SJCRH30 (cell line): ENCODE measurements at regions not wholly inside any gene's neighbourhood (a gene's known extent, or its start where the extent isn't known, plus 50 kb on each side); places are given as distances from the start of the nearest gene placed in this dataset.
"Not testable (repeated sequence)": the region's sequence is repeated elsewhere in the genome, so short reads cannot be mapped to it uniquely, and the experiment has no call there.

Experiments
- DNase-seq, 2 experiments: peaks; one replicate each; pipeline ENCODE4 v3.0.0-alpha.2; 2015 to 2020
- H3K27ac ChIP-seq: fragments of 250-450 bp; sonication (Bioruptor Pico); 2 replicates; pipeline ENCODE4 v1.5.1; 2020; ENCODE audit warnings: mild to moderate bottlenecking, moderate library complexity
- H3K27me3 ChIP-seq: fragments of 250-450 bp; sonication (Bioruptor Pico); 2 replicates; pipeline ENCODE4 v1.5.1; 2020; ENCODE audit warnings: mild to moderate bottlenecking, moderate library complexity
- H3K36me3 ChIP-seq: fragments of 250-450 bp; sonication (Bioruptor Pico); 2 replicates; pipeline ENCODE4 v1.5.1; 2020; ENCODE audit warnings: mild to moderate bottlenecking, moderate library complexity
- H3K4me1 ChIP-seq: fragments of 250-450 bp; sonication (Bioruptor Pico); 2 replicates; pipeline ENCODE4 v1.5.1; 2020; ENCODE audit warnings: mild to moderate bottlenecking, moderate library complexity
- H3K4me3 ChIP-seq: fragments of 250-450 bp; sonication (Bioruptor Pico); 2 replicates; pipeline ENCODE4 v1.5.1; 2020; ENCODE audit warnings: mild to moderate bottlenecking, moderate library complexity
- H3K9me3 ChIP-seq: fragments of 250-450 bp; sonication (Bioruptor Pico); replicated peaks from 2 replicates; pipeline ENCODE4 v1.5.1; 2020; ENCODE audit warnings: mild to moderate bottlenecking, moderate library complexity

GRCh38 chr11:97996762-97997161, 1024.0 kb upstream of the CNTN5 start:
- H3K4me1 ChIP-seq = no peaks in the 10 kb centered on the region
- H3K27ac ChIP-seq = no peak overlapping the region
- H3K4me3 ChIP-seq = no peak overlapping the region
- no peak for DNase-seq
- no peaks in the 10 kb centered on the region for H3K27me3 ChIP-seq
- no peaks in the 10 kb centered on the region for H3K9me3 ChIP-seq
- no peaks in the 10 kb centered on the region for H3K36me3 ChIP-seq

DNA sequence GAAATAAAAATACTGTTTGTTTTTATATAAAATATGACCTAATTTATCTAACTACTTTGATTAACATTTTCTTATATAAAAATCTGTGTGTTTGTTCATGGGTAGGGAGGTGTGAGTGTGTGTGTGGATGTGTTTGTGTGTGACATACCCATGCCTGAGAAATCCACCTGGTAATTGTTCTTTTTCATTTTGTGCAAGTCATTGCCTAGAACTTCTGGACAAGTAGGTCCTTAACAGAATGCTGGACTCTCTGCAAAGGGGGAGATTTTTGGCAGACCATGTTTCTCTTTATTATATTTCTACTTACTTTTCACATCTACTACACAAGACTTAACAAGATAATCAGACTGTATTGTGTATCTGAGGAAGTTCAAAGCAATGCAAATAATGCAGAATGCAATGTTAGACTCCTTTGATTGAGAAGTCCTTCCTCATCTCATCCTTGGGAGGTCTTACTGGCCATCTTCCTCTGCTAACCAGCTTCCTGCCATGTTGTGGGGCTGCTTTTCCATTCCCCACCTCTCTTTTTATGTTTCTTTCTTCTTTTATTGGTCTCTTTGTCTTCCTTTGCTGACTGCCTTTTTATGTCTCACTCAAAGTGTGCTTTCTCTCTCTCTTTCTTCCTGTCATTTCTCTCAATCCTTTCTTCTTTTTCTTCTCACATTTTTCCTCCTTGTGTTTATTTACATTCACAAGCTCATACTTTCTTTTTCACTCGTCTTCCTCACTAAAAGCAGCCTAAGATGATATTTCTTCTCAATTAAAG, 1017.0 kb upstream of the CNTN5 start:
- no peak for DNase-seq
- no peaks in the 10 kb centered on the region for H3K36me3 ChIP-seq
- H3K4me3 ChIP-seq = no peak overlapping the region
- H3K9me3 ChIP-seq = no peaks in the 10 kb centered on the region
- H3K27ac ChIP-seq = no peak overlapping the region
- H3K27me3 ChIP-seq = no peaks in the 10 kb centered on the region
- no peaks in the 10 kb centered on the region for H3K4me1 ChIP-seq

DNA sequence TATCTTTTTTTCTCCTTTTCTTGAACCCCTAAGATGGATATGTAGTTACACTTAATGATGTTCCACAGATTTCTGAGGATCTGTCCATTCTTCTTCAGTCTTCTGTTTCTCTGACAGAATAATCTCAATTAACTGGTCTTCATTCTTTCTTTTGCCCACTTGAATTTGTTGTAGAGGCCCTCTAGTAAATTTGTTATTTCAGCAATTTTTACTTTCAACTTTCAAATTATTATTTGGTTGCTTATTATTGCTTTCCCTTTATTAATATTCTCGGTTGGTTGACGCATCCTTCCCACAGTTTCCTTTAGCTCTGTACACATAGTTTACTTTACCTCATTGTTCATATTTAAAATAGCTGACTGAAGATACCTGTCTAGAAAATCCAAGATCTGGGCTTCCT, 1013.7 kb upstream of the CNTN5 start:
- no peaks in the 10 kb centered on the region for H3K27me3 ChIP-seq
- no peak overlapping the region for H3K27ac ChIP-seq
- no peaks in the 10 kb centered on the region for H3K9me3 ChIP-seq
- no peaks in the 10 kb centered on the region for H3K36me3 ChIP-seq
- no peak for DNase-seq
- no peaks in the 10 kb centered on the region for H3K4me1 ChIP-seq
- no peak overlapping the region for H3K4me3 ChIP-seq

GRCh38 chr11:98027652-98028051, 993.1 kb upstream of the CNTN5 start:
- H3K36me3 ChIP-seq = no peaks in the 10 kb centered on the region
- H3K4me3 ChIP-seq = no peak overlapping the region
- no peaks in the 10 kb centered on the region for H3K4me1 ChIP-seq

DNA sequence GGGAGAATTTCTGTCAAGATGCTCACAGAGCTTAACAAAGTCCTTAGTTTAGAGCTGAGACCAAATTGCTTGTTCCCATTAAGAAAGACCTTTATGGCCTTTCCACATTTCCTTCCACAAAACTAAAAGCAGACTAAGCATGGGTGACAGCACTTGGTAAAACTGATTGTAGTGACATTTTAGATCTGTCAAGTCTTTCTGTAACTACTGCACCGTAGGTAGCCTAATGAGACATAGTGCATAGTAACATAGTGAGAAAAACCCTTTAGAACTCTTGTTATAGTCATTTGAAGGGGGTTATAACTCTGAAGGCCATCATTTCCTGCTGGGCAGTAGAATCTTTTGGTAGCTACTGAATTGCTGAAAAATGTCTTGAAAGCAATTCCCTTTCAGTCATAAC, 990.9 kb upstream of the CNTN5 start:
- Histone ChIP-seq H3K4me1 (no peaks in the 10 kb centered on the region), H3K27me3 (no peaks in the 10 kb centered on the region), H3K27ac (no peak overlapping the region), H3K36me3 (no peaks in the 10 kb centered on the region), H3K4me3 (no peak overlapping the region), H3K9me3 (no peaks in the 10 kb centered on the region)
- no peak for DNase-seq

More at GRCh38 chr11:98027652-98028051, 993.1 kb upstream of the CNTN5 start:
- DNase-seq = no peak
- H3K27ac ChIP-seq = no peak overlapping the region
- H3K9me3 ChIP-seq = no peaks in the 10 kb centered on the region
- H3K27me3 ChIP-seq = no peaks in the 10 kb centered on the region

DNA sequence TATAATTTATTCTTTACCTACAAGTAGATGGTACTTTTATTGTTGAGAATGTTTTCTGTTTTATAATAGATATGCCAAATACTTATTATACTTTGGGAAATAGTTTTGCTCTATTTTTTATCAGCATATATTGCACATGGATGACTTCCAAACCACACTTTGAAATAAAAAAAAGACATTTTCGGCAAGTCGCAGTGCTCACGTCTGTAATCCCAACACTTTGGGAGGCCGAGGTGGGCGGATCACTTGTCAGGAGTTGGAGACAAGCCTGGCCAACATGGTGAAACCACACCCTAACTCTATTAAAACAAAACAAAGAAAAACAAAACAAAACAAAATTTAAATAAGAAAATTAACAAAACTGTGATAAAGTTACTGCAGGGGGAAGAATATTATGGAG, 983.9 kb upstream of the CNTN5 start:
- H3K4me1 ChIP-seq = no peaks in the 10 kb centered on the region
- H3K27ac ChIP-seq = no peak overlapping the region
- no peaks in the 10 kb centered on the region for H3K9me3 ChIP-seq
- H3K36me3 ChIP-seq = no peaks in the 10 kb centered on the region
- no peak for DNase-seq
- H3K27me3 ChIP-seq = no peaks in the 10 kb centered on the region
- no peak overlapping the region for H3K4me3 ChIP-seq

- no peaks in the 10 kb centered on the region for H3K27me3 ChIP-seq
- no peak overlapping the region for H3K27ac ChIP-seq
- H3K4me1 ChIP-seq = no peaks in the 10 kb centered on the region
- no peak for DNase-seq
- H3K36me3 ChIP-seq = no peaks in the 10 kb centered on the region
- no peak overlapping the region for H3K4me3 ChIP-seq
- H3K9me3 ChIP-seq = no peaks in the 10 kb centered on the region
Measured at GRCh38 chr11:98040061-98040808, 980.5 kb upstream of the CNTN5 start.

DNA sequence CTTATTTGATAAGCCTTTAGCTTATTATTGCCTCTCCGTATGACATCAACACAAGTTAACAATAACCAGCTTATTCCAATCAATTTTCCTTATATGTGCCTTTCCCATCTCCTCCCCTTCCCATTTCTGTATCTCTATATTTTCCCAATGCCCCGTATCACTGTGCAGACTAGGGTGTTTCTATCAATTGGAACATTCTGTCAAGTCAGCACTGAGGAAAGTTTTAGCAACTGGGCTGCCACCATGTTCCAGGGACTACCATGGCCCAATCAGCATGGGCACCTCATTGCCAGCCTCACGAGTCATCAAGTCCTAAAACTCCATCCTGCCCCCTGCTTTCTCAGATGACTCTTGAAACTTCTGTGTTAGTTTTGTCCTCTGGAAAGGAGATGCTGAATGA, 973.1 kb upstream of the CNTN5 start:
- Histone ChIP-seq H3K4me1 (no peaks in the 10 kb centered on the region), H3K27ac (no peak overlapping the region), H3K4me3 (no peak overlapping the region), H3K9me3 (no peaks in the 10 kb centered on the region), H3K27me3 (no peaks in the 10 kb centered on the region), H3K36me3 (no peaks in the 10 kb centered on the region)
- DNase-seq = no peak

GRCh38 chr11:98053851-98054250, 966.9 kb upstream of the CNTN5 start:
- no peak for DNase-seq
- Histone ChIP-seq H3K9me3 (no peaks in the 10 kb centered on the region), H3K36me3 (no peaks in the 10 kb centered on the region)

DNA sequence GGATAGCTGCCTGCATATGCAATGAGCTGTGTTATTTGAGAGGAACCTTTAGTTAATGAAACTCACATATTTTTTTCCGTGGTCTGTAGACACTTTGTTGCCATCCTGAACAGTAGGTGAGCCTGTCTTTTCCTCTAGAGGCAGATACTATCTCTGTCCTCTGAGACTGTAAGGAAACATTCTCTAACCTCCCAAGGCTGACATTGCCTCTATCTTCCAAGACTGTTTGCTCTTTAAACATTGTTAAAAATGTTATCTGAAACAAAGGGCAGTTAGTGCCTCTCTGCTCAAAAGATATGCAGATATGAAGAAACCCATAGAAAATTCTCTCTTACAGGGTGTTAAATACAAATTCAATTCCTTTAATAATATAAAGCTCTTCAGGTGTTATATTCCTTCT, 963.8 kb upstream of the CNTN5 start:
- Histone ChIP-seq H3K9me3 (no peaks in the 10 kb centered on the region), H3K4me1 (no peaks in the 10 kb centered on the region), H3K27ac (no peak overlapping the region), H3K36me3 (no peaks in the 10 kb centered on the region), H3K4me3 (no peak overlapping the region), H3K27me3 (no peaks in the 10 kb centered on the region)
- DNase-seq = no peak

More at GRCh38 chr11:98053851-98054250, 966.9 kb upstream of the CNTN5 start:
- H3K27ac ChIP-seq = no peak overlapping the region
- H3K4me3 ChIP-seq = no peak overlapping the region
- H3K4me1 ChIP-seq = no peaks in the 10 kb centered on the region
- no peaks in the 10 kb centered on the region for H3K27me3 ChIP-seq

- Histone ChIP-seq H3K9me3 (no peaks in the 10 kb centered on the region), H3K4me1 (no peaks in the 10 kb centered on the region), H3K27me3 (no peaks in the 10 kb centered on the region), H3K36me3 (no peaks in the 10 kb centered on the region), H3K27ac (no peak overlapping the region), H3K4me3 (no peak overlapping the region)
- no peak for DNase-seq
Measured at GRCh38 chr11:98059488-98059887, 961.3 kb upstream of the CNTN5 start.

DNA sequence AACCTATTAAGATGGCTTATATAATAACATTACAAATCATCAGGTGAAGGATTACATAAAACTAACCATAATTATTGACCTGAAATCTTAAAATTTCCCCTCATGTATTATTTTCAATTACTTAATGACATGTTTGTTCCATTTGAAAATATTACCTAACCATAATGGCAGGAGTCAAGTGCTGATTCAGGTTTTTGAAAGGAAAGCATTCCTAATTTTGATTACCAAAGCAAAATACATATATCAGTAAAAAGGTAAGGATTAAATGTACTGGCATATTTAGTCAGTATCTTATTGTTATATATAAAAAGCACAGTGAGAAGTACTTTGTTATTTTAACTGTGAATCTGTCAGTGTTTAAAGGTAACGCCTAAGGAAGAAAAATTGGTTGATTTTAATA, 960.0 kb upstream of the CNTN5 start:
- Histone ChIP-seq H3K9me3 (no peaks in the 10 kb centered on the region), H3K27me3 (no peaks in the 10 kb centered on the region), H3K36me3 (no peaks in the 10 kb centered on the region), H3K4me1 (no peaks in the 10 kb centered on the region), H3K27ac (no peak overlapping the region), H3K4me3 (no peak overlapping the region)
- DNase-seq = no peak

- no peak overlapping the region for H3K4me3 ChIP-seq
- H3K4me1 ChIP-seq = no peaks in the 10 kb centered on the region
- no peaks in the 10 kb centered on the region for H3K27me3 ChIP-seq
- no peak overlapping the region for H3K27ac ChIP-seq
- no peaks in the 10 kb centered on the region for H3K36me3 ChIP-seq
- DNase-seq = no peak
- H3K9me3 ChIP-seq = no peaks in the 10 kb centered on the region
Measured at GRCh38 chr11:98061858-98062257, 958.9 kb upstream of the CNTN5 start.

- H3K27me3 ChIP-seq = no peaks in the 10 kb centered on the region
- no peaks in the 10 kb centered on the region for H3K9me3 ChIP-seq
- H3K4me3 ChIP-seq = no peak overlapping the region
Measured at GRCh38 chr11:98062714-98063113, 958.0 kb upstream of the CNTN5 start.

DNA sequence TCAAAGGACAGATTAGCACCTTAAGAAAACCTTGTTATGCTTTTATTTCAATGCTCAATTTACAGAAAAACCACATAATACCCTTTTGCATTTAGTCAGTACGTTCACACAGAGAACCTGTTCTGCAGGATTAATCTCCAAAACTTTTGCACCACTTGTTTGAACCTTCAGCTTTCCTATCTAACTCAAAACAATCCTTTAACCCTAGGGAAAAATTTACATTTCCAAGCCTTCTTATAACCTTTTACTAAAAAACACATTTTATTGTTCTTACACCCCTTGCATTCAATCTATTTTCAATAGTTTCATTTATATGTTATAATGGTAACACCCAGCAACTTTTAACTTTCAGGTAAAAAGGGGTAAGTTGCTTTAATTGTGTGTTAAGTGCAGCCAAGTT, 952.5 kb upstream of the CNTN5 start:
- no peak overlapping the region for H3K4me3 ChIP-seq
- no peaks in the 10 kb centered on the region for H3K36me3 ChIP-seq
- no peaks in the 10 kb centered on the region for H3K4me1 ChIP-seq
- H3K27ac ChIP-seq = no peak overlapping the region
- no peaks in the 10 kb centered on the region for H3K9me3 ChIP-seq
- no peaks in the 10 kb centered on the region for H3K27me3 ChIP-seq
- DNase-seq = no peak

More at GRCh38 chr11:98062714-98063113, 958.0 kb upstream of the CNTN5 start:
- no peaks in the 10 kb centered on the region for H3K4me1 ChIP-seq
- no peak overlapping the region for H3K27ac ChIP-seq
- H3K36me3 ChIP-seq = no peaks in the 10 kb centered on the region
- no peak for DNase-seq

GRCh38 chr11:98069147-98069546, 951.6 kb upstream of the CNTN5 start:
- not testable (repeated sequence) for H3K27me3 ChIP-seq, H3K36me3 ChIP-seq, H3K27ac ChIP-seq, H3K4me1 ChIP-seq, H3K4me3 ChIP-seq, H3K9me3 ChIP-seq, DNase-seq
